ENCODE measurements at regions not wholly inside any gene's neighbourhood (a gene's known extent, or its start where the extent isn't known, plus 50 kb on each side); places are given as distances from the start of the nearest gene placed in this dataset.
"Not testable (repeated sequence)": the region's sequence is repeated elsewhere in the genome, so short reads cannot be mapped to it uniquely, and the experiment has no call there.

GRCh38 chr10:33037726-33038125 lies 79.7 kb upstream of the ITGB1 start:
- DNase-seq (ENCODE audit: low read depth in 2 of 2), result no peak

- DNase-seq (ENCODE audit: low read depth in 2 of 2), result no peak
Observed at GRCh38 chr10:33036670-33037069, 78.6 kb upstream of the ITGB1 start.

DNA sequence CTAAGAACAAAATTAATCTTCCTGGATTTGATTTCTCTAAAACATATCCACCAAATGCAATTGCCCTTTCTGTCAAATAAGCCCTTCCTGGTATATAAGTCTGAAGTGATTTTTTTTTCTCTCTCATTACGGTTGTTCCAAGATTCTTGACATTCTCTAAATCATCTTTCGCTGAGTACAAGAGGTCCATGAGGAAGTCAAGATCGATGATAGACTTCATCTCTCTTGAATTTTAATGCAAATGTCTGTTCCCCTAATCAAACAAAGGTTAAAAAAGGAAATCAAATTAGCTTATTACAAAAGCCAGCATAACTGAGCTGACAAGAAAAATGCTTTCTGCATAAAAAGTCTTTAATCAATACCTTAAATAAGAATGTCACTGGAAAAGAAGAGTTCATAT lies 77.4 kb upstream of the ITGB1 start:
- DNase-seq (ENCODE audit: low read depth in 2 of 2), result no peak

DNA sequence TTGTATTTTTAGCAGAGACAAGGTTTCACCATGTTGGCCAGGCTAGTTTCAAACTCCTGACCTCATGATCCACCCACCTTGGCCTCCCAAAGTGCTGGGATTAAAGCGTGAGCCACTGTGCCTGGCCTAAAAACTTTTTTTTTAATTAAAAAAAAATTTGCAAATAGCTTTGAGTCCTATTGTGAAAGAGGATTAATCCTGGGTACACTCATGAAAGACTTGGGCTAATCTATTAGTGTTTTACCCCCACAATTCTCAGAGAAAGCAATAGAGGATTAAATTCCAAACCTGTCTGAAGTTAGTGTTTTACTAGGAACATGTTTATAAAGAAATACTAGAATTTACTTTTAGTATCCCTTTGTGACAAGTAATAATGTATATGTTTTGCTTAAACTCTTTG lies 76.9 kb upstream of the ITGB1 start:
- no peak for DNase-seq (ENCODE audit: low read depth in 2 of 2)

- DNase-seq (ENCODE audit: low read depth in 2 of 2), result no peak
Observed at GRCh38 chr10:33032654-33033151, 74.7 kb upstream of the ITGB1 start.

GRCh38 chr10:33031815-33032653 lies 74.0 kb upstream of the ITGB1 start:
- DNase-seq (ENCODE audit: low read depth in 2 of 2), result no peak

- no peak for DNase-seq (ENCODE audit: low read depth in 2 of 2)
Observed at GRCh38 chr10:33031171-33031570, 73.1 kb upstream of the ITGB1 start.

DNA sequence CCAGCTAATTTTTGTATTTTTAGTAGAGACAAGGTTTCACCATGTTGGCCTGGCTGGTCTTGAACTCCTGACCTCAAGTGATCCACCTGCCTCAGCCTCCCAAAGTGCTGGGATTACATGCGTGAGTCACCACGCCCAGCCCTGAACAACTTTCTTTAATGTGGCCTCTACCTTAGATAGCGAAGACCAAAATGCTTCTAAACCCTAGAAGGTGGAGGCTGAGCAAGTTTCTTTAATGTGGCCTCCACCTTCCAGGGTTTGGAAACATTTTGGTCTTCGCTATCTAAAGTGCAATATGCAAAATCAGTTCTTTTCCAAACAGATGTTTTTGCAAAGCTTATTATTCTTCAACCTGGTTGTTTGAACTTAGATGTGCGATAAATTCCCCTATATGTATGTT lies 70.5 kb upstream of the ITGB1 start:
- DNase-seq (ENCODE audit: low read depth in 2 of 2), result not testable (repeated sequence)

GRCh38 chr10:33027088-33027487 lies 69.1 kb upstream of the ITGB1 start:
- DNase-seq (ENCODE audit: low read depth in 2 of 2), result no peak

DNA sequence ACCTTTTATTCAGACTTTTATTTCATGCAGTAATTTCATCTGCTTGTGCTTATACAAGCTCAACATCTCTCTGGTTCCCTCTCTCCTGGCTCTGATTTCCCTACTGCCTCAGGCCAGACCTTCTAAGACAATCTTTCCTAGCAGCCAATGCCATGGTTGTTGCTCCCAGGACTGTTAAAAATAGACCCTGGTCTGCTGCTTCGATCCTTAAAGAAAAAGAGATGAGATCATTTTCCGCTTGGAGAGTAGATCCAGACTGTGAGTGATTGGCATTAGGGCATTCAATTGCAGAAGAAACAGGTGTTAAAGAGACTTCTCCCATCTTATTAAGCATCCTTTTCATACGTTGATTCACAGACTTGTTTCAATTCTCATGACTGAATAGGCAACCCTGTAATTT lies 68.4 kb upstream of the ITGB1 start:
- DNase-seq (ENCODE audit: low read depth in 2 of 2), result no peak

- no peak for DNase-seq (ENCODE audit: low read depth in 2 of 2)
Observed at GRCh38 chr10:33025910-33026309, 67.9 kb upstream of the ITGB1 start.

- no peak for DNase-seq (ENCODE audit: low read depth in 2 of 2)
Observed at GRCh38 chr10:33025039-33025438, 67.0 kb upstream of the ITGB1 start.

DNA sequence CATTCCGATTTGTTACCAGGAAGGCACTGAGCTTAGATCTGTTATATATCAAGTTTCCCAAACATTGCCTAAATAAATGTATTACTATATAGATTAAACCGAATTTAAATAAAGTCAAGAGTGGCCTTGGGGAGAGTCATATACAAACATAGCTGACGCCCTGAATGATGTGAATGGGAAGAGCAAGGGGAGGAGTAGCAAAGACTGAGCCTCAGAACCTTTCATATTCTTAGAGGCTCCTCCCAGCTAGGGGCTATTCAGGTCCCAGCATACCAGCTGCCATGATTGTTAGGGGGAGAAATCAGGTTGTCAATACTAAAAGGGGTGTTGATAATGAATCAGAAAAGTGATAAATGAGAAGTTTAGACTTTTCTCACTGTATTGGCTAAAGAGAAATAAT lies 64.7 kb upstream of the ITGB1 start:
- no peak for DNase-seq (ENCODE audit: low read depth in 2 of 2)

DNA sequence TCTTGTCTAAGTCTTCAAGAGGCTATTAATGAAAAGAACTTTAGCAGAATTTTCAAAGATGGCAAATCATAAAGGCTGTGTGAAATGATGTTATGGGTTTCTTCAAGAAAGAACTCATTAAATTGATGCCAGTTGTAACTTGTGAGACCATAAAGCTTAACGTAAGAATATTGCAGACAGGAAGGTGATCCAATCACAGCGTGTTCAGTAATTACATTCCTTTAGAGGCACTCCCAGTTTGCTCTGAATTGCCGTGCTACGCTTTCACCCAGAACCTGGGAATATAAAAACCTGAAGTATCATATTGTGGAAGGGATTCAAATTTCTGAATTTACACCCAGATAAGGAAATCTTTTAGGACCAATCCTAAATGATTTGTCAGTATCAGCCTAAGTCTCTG lies 64.1 kb upstream of the ITGB1 start:
- no peak for DNase-seq (ENCODE audit: low read depth in 2 of 2)

- no peak for DNase-seq (ENCODE audit: low read depth in 2 of 2)
Observed at GRCh38 chr10:33016988-33017387, 59.0 kb upstream of the ITGB1 start.

DNA sequence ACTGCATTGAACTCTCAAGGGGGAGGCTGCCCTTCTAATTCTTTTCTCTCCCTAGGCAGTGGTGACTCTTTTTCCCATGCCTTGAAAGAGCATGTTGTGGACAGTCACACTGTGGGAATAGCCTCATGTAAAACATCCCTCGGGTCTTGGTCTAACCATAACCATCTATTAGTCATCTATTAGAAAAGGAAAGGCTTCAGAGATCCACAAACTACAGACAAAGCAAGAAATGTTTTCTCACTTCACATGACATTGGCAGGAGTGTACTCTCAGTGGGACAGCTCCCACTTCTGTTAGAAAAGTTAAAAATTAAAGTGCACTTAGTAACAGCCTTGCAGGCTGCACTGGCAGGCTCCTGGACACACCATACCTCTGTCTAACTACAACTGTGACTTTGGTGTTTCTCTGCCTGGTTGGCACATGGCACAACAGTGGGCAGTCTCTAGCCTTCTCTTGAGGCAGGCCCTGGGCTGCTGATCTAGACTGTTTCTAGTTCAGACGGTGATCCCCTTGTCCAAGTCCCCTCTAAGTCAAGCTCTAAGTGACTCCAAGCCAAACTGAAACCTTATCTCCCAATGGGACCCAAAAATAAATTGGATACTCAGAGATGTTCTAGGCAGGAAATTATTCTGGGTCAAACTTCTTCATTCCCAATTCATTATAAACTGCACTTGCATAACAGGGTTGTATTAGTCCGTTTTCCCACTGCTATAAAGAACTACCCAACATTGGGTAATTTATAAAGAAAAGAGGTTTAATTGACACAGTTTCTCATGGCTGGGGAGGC lies 57.9 kb upstream of the ITGB1 start:
- DNase-seq (ENCODE audit: low read depth in 2 of 2), result no peak

- not testable (repeated sequence) for DNase-seq (ENCODE audit: low read depth in 2 of 2)
Observed at GRCh38 chr10:33013331-33013730, 55.3 kb upstream of the ITGB1 start.

- DNase-seq (ENCODE audit: low read depth in 2 of 2), result no peak
Observed at GRCh38 chr10:33012306-33012705, 54.3 kb upstream of the ITGB1 start.

- DNase-seq (ENCODE audit: low read depth in 2 of 2), result no peak
Observed at GRCh38 chr10:33010132-33011037, 52.4 kb upstream of the ITGB1 start.

DNA sequence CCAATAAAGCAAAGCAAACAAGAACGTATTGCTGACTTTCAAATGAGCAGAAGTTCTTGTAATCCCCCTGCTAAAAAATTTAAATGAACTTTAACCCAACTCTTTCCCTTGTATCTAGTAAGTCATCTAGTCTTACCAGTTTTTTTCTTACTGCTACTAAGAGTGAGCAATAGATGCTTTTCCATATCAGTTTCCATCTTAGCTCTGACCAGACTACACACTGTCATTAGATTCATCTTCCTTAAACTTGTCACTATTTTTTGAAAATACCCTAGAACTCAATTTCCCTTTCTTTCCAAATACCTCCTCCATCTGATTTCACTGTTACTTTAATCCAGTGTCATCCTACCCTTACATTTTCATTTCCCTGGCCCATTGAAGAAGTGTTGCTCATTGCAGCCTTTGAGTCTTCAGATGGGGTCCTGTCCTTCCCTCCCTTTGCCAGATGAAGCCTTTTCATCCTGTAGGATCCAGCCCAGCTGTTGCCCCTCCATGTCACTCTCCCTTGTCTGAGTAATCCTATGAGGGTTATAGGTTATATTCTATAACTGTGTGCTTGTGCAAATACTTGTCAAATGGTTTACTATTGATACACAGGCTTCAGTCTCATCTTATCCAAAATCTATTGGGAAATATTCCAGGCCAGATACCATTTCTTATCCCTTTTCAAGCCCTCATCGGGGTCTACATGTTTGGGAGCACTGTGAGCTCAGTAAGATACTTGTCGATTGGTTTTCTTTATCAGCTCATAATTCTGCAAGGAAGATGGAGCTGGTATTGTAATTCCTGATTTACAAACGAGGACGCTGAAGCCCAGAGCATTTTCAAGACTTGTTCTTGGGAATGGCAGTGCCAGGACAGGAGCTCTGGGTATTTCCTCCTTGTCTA lies 51.5 kb upstream of the ITGB1 start:
- no peak for DNase-seq (ENCODE audit: low read depth in 2 of 2)

Measured in stimulated activated CD8-positive, alpha-beta memory T cell treated with anti-CD3 and anti-CD28 coated beads, Interleukin-7, amount 100 ng/mL, for 1 hour (primary cell).